H1 (cell line): ENCODE measurements at regions not wholly inside any gene's neighbourhood (a gene's known extent, or its start where the extent isn't known, plus 50 kb on each side); places are given as distances from the start of the nearest gene placed in this dataset.

Source experiments
- CTCF ChIA-PET: fragments of 300-600 bp; sonication (Branson Sonifier 250); formaldehyde crosslinking; loops from one replicate; lab custom pipeline; 2021; ENCODE audit not compliant: partially characterized antibody; lab: Charles Lee
- POLR2A ChIA-PET: fragments of 300-600 bp; sonication (Branson Sonifier 250); formaldehyde crosslinking; loops from one replicate; lab custom pipeline; 2021; ENCODE audit warnings: inconsistent platforms; ENCODE audit not compliant: partially characterized antibody; lab: Charles Lee
- DNase-seq, 2 experiments: peaks; one replicate each; pipeline versions ENCODE4 v3.0.0 to v3.0.0-alpha.2; 2010 to 2022; ENCODE audit warnings: low spot score in 2 of 2, low read depth in 1 of 2, mixed read lengths in 1 of 2
- FAIRE-seq: peaks from 2 replicates; lab custom pipeline; 2011; peaks lifted over from hg19 to GRCh38; lab: Jason Lieb, UNC
- H2AFZ ChIP-seq: 2 replicates; pipeline ENCODE4 v1.8.1; 2012; ENCODE audit warnings: low read length, inconsistent platforms
- H2AK5ac ChIP-seq: 2 replicates; pipeline ENCODE4 v1.6.1; 2013; ENCODE audit warnings: low read depth, low read length
- H2BK120ac ChIP-seq: replicated peaks from 2 replicates; pipeline ENCODE3; 2013; ENCODE audit warnings: low read depth, low read length, inconsistent platforms
- H2BK12ac ChIP-seq: 2 replicates; pipeline ENCODE4 v1.6.1; 2013; ENCODE audit warnings: low read depth, low read length
- H2BK15ac ChIP-seq: 2 replicates; pipeline ENCODE4 v1.6.1; 2013; ENCODE audit warnings: low read length
- H2BK20ac ChIP-seq: 2 replicates; pipeline ENCODE4 v1.6.1; 2013; ENCODE audit warnings: low read length
- H2BK5ac ChIP-seq: 2 replicates; pipeline ENCODE4 v1.6.1; 2013; ENCODE audit warnings: low read depth, low read length
- H3K14ac ChIP-seq: 2 replicates; pipeline ENCODE4 v1.6.1; 2013; ENCODE audit warnings: inconsistent platforms; ENCODE audit not compliant: insufficient read length
- H3K18ac ChIP-seq: 2 replicates; pipeline ENCODE4 v1.6.1; 2013; ENCODE audit warnings: low read length; ENCODE audit errors: extremely low read depth
- H3K23ac ChIP-seq: 2 replicates; pipeline ENCODE4 v1.6.1; 2013; ENCODE audit warnings: inconsistent platforms; ENCODE audit not compliant: insufficient read length
- H3K23me2 ChIP-seq: 2 replicates; pipeline ENCODE4 v1.6.1; 2013; ENCODE audit warnings: low read depth, low read length
- H3K27ac ChIP-seq: 2 replicates; pipeline ENCODE4 v1.6.1; 2011; ENCODE audit warnings: low read depth, low read length, inconsistent platforms
- H3K27me3 ChIP-seq, 4 experiments: replicated peaks in 1 of 4; 1 replicate in 1 of 4; 2 replicates in 3 of 4; pipeline versions ENCODE4 v1.6.1 to v1.8.1; 2011 to 2013; ENCODE audit warnings: low read length in 3 of 4, mild to moderate bottlenecking in 3 of 4, inconsistent platforms in 2 of 4, mixed read lengths in 2 of 4, moderate library complexity in 1 of 4; ENCODE audit not compliant: control insufficient read depth in 3 of 4, insufficient read depth in 3 of 4; ENCODE audit errors: extremely low read depth in 1 of 4
- H3K36me3 ChIP-seq, 4 experiments: 2 replicates each; pipeline versions ENCODE4 v1.6.1 to v1.8.1; 2011 to 2013; ENCODE audit warnings: mild to moderate bottlenecking in 4 of 4, low read length in 3 of 4, moderate library complexity in 2 of 4, control low read depth in 1 of 4, inconsistent platforms in 1 of 4; ENCODE audit not compliant: insufficient read depth in 4 of 4, control insufficient read depth in 2 of 4
- H3K4ac ChIP-seq: replicated peaks from 2 replicates; pipeline ENCODE3; 2013; ENCODE audit warnings: low read length, low read depth, mixed read lengths, inconsistent platforms; ENCODE audit not compliant: insufficient read length
- H3K4me1 ChIP-seq, 4 experiments: replicated peaks in 1 of 4; 1 replicate in 1 of 4; 2 replicates in 3 of 4; pipeline versions ENCODE4 v1.6.1 to v1.8.1; 2011 to 2013; ENCODE audit warnings: low read length in 3 of 4, inconsistent platforms in 2 of 4, mixed read lengths in 1 of 4; ENCODE audit not compliant: insufficient read depth in 4 of 4, control insufficient read depth in 3 of 4
- H3K4me2 ChIP-seq, 2 experiments: 2 replicates each; pipeline versions ENCODE4 v1.6.1 to v1.8.1; 2011 to 2013; ENCODE audit warnings: low read depth in 2 of 2, low read length in 2 of 2, control low read depth in 1 of 2, inconsistent platforms in 1 of 2, mild to moderate bottlenecking in 1 of 2; ENCODE audit not compliant: insufficient read depth in 1 of 2
- H3K4me3 ChIP-seq, 4 experiments: fragments of 200-600, 300-600 bp in 1 of 4; sonication (generic), shearing (Covaris generic), sonication (Bioruptor Twin) in 1 of 4; 2 replicates each; pipeline versions ENCODE4 v1.5.1 to v1.8.1; 2011 to 2016; ENCODE audit warnings: low read length in 4 of 4, low read depth in 3 of 4, control low read depth in 2 of 4, inconsistent platforms in 2 of 4, mild to moderate bottlenecking in 2 of 4, mixed read lengths in 1 of 4, moderate library complexity in 1 of 4; ENCODE audit not compliant: insufficient read depth in 2 of 4; ENCODE audit errors: extremely low read depth in 1 of 4
- H3K56ac ChIP-seq: replicated peaks from 2 replicates; pipeline ENCODE3; 2013; ENCODE audit warnings: low read depth, mild to moderate bottlenecking, mixed read lengths, low read length, inconsistent platforms; ENCODE audit not compliant: insufficient read length
- H3K79me1 ChIP-seq: 2 replicates; pipeline ENCODE4 v1.6.1; 2013; ENCODE audit warnings: low read depth, low read length, control low read depth
- H3K79me2 ChIP-seq, 2 experiments: 2 replicates each; pipeline versions ENCODE4 v1.6.1 to v1.8.1; 2012 to 2013; ENCODE audit warnings: low read length in 2 of 2, mild to moderate bottlenecking in 2 of 2, inconsistent platforms in 1 of 2; ENCODE audit not compliant: insufficient read depth in 2 of 2, control insufficient read depth in 1 of 2
- H3K9ac ChIP-seq, 4 experiments: replicated peaks in 1 of 4; 1 replicate in 1 of 4; 2 replicates in 3 of 4; pipeline versions ENCODE4 v1.6.1 to v1.8.1; 2011 to 2013; ENCODE audit warnings: low read depth in 3 of 4, low read length in 3 of 4, control low read depth in 2 of 4, mild to moderate bottlenecking in 2 of 4, moderate library complexity in 2 of 4, inconsistent platforms in 1 of 4; ENCODE audit errors: extremely low read depth in 1 of 4
- H3K9me3 ChIP-seq, 2 experiments: 2 replicates each; pipeline versions ENCODE4 v1.6.1 to v1.8.1; 2012 to 2013; ENCODE audit warnings: mild to moderate bottlenecking in 2 of 2, moderate library complexity in 2 of 2, control low read depth in 1 of 2, inconsistent platforms in 1 of 2, low read depth in 1 of 2, low read length in 1 of 2, mixed read lengths in 1 of 2; ENCODE audit not compliant: insufficient read depth in 2 of 2
- H4K20me1 ChIP-seq, 2 experiments: replicated peaks in 1 of 2; 2 replicates each; pipeline versions ENCODE3 to v1.8.1; 2011 to 2013; ENCODE audit warnings: inconsistent platforms in 2 of 2, low read length in 2 of 2, mild to moderate bottlenecking in 1 of 2; ENCODE audit not compliant: insufficient read depth in 2 of 2, control insufficient read depth in 1 of 2
- H4K5ac ChIP-seq: 2 replicates; pipeline ENCODE4 v1.6.1; 2013; ENCODE audit warnings: low read length, low read depth, mixed read lengths, inconsistent platforms; ENCODE audit not compliant: insufficient read length
- H4K8ac ChIP-seq: 2 replicates; pipeline ENCODE4 v1.8.0; 2013; ENCODE audit warnings: mild to moderate bottlenecking, moderate library complexity, low read length, inconsistent platforms; ENCODE audit not compliant: insufficient read depth; ENCODE audit errors: extremely low read depth
- H4K91ac ChIP-seq: replicated peaks from 2 replicates; pipeline ENCODE3; 2013; ENCODE audit warnings: low read length, mixed read lengths, inconsistent platforms; ENCODE audit not compliant: insufficient read length
- BRCA1 ChIP-seq: IDR thresholded peaks from 2 replicates; pipeline ENCODE4 v1.6.1; 2012; ENCODE audit warnings: low read depth, low read length, improper control_type of control experiment
- CBX5 ChIP-seq: fragments of 300-800, 300-1000 bp; sonication (generic); IDR thresholded peaks from 2 replicates; pipeline ENCODE4 v1.7.1; 2016; ENCODE audit warnings: antibody characterized with exemption, low read length, low read depth
- CHD1 ChIP-seq: IDR thresholded peaks from 2 replicates; pipeline ENCODE4 v1.6.1; 2012; ENCODE audit warnings: low read depth, low read length, improper control_type of control experiment
- CTCF ChIP-seq, 3 experiments: IDR thresholded peaks; 1 replicate in 2 of 3; 2 replicates in 1 of 3; pipeline versions ENCODE4 v1.5.1 to v1.6.1; 2011; ENCODE audit warnings: low read length in 3 of 3, mild to moderate bottlenecking in 3 of 3, inconsistent platforms in 2 of 3, low read depth in 1 of 3, moderate library complexity in 1 of 3; ENCODE audit not compliant: insufficient read depth in 1 of 3; ENCODE audit errors: control extremely low read depth in 1 of 3
- KDM1A ChIP-seq: fragments of 200-600, 300-600 bp; sonication (generic); IDR thresholded peaks from 2 replicates; pipeline ENCODE4 v1.7.1; 2016; ENCODE audit warnings: mild to moderate bottlenecking, low read length, borderline replicate concordance
- RAD21 ChIP-seq, 2 experiments: IDR thresholded peaks in 1 of 2; conservative IDR thresholded peaks in 1 of 2; 2 replicates each; pipeline ENCODE4 v1.6.1; 2011; ENCODE audit warnings: low read depth in 2 of 2, low read length in 2 of 2, improper control_type of control experiment in 1 of 2, inconsistent platforms in 1 of 2, mild to moderate bottlenecking in 1 of 2, moderate library complexity in 1 of 2
- RFX5 ChIP-seq: IDR thresholded peaks from 2 replicates; pipeline ENCODE4 v1.6.1; 2011; ENCODE audit warnings: low read depth, low read length, improper control_type of control experiment, borderline replicate concordance
- USF2 ChIP-seq: IDR thresholded peaks from 2 replicates; pipeline ENCODE4 v1.6.1; 2011; ENCODE audit warnings: low read length, improper control_type of control experiment
- WGBS, 2 experiments: shearing (Covaris generic) in 1 of 2; methylation state at CpG; one replicate each; pipeline versions ENCODE4 v1.1.6 to v1.1.7; 2013 to 2015; ENCODE audit warnings: low lambda C conversion rate in 2 of 2, mixed read lengths in 2 of 2, inconsistent platforms in 1 of 2, low coverage in 1 of 2, missing lambda C conversion rate in 1 of 2; ENCODE audit not compliant: insufficient replicate concordance in 2 of 2, insufficient coverage in 1 of 2, insufficient read length in 1 of 2; ENCODE audit errors: extremely low coverage in 1 of 2, missing lambda C conversion rate in 1 of 2; 5-methylcytosine and 5-hydroxymethylcytosine counted together

- Histone ChIP-seq H3K27me3 (no peaks in the 10 kb centered on the region), H3K79me1 (no peaks in the 10 kb centered on the region), H3K27ac (no peak overlapping the region)
- TF ChIP-seq BRCA1 = no peak
- TF ChIP-seq RAD21 (IDR thresholded peaks at IDR 0.05 in 1 of 2, conservative IDR thresholded peaks at IDR 0.05 in 1 of 2; ENCODE audit: low read depth in 2 of 2, low read length in 2 of 2) = no peak
- TF ChIP-seq CBX5 = no peak
- no peak for TF ChIP-seq USF2
- TF ChIP-seq RFX5 = no peak
- TF ChIP-seq KDM1A = no peak
- TF ChIP-seq CHD1 = no peak
- no peak for TF ChIP-seq CTCF (IDR thresholded peaks at IDR 0.05; ENCODE audit: control extremely low read depth in 1 of 3, insufficient read depth in 1 of 3, low read depth in 1 of 3, low read length in 3 of 3)
- TF ChIP-seq, all 59 proteins: peak for 0
- Histone ChIP-seq H2BK12ac (no peak overlapping the region), H4K8ac (no peak overlapping the region), H3K23me2 (no peaks in the 10 kb centered on the region), H2BK5ac (no peak overlapping the region), H3K4me2 (no peak overlapping the region), H3K9me3 (no peaks in the 10 kb centered on the region), H3K4me3 (no peak overlapping the region), H3K36me3 (no peaks in the 10 kb centered on the region), H3K14ac (no peak overlapping the region), H2AK5ac (no peak overlapping the region), H3K56ac (no peak overlapping the region), H3K4me1 (no peaks in the 10 kb centered on the region), H2AFZ (no peak overlapping the region), H2BK15ac (no peak overlapping the region), H3K18ac (no peak overlapping the region), H4K5ac (no peak overlapping the region), H3K23ac (no peak overlapping the region), H4K91ac (no peak overlapping the region), H3K79me2 (no peaks in the 10 kb centered on the region), H2BK120ac (no peak overlapping the region), H3K4ac (no peak overlapping the region), H4K20me1 (no peaks in the 10 kb centered on the region), H3K9ac (no peak overlapping the region), H2BK20ac (no peak overlapping the region)
- FAIRE-seq (no peak), DNase-seq (no peak)
- CTCF ChIA-PET = no interaction called here
- WGBS, 2 experiments = 89% methylated on average over 4 of the region's 4 CpGs; no CpG with 5 or more reads in 1 of the 2 experiments
- POLR2A ChIA-PET = no interaction called here
Observed at GRCh38 chr13:64791373-64791772, 2438.8 kb downstream of the PCDH9 start.
